ENCODE measurements at regions not wholly inside any gene's neighbourhood (a gene's known extent, or its start where the extent isn't known, plus 50 kb on each side); places are given as distances from the start of the nearest gene placed in this dataset.

DNA sequence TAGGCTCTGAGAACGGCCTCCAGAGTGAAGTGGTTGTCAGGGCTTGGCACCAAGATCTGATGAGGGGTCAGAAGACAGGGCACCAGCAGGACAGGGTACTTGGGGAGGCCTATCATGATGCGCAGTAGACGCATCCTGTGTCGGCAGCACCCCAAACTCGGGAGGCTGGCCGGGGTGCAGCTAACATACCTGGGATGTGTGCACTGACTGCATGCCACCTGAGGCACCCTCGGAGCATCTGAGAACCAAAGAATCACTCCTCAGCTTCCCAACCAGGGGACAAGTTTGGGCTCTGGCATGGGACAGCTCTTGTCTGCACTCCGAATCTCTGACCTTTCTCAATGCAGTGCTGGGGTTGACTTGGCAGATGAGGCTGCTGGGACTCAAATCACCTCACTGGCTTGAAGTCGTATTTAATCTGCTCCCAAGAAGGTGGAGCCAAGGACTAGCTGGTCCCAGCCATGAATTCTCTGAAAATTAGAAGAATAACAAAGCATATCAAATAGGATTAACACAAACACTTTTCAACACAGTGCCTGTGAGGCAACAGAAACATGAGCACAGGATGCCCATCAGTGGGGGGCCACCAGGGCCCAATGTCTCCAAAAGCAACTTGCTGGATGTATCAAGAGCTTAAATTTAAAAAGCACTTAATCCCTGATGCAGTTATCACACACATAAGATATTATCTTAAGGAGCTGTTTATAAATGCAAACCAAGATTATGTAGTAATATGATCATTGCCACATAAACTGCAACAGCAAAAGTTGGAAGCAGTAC, 348.8 kb downstream of the PREX1 start:
- no peaks in the 10 kb centered on the region for H3F3A ChIP-seq (ENCODE audit: low read depth)
- no peak overlapping the region for H3K4me2 ChIP-seq (ENCODE audit: low read depth, low read length, poor library complexity, severe bottlenecking)
- no peak for TF ChIP-seq EZH2phosphoT487 (IDR thresholded peaks at IDR 0.05; ENCODE audit: borderline replicate concordance)
- TF ChIP-seq, protein P1, sequence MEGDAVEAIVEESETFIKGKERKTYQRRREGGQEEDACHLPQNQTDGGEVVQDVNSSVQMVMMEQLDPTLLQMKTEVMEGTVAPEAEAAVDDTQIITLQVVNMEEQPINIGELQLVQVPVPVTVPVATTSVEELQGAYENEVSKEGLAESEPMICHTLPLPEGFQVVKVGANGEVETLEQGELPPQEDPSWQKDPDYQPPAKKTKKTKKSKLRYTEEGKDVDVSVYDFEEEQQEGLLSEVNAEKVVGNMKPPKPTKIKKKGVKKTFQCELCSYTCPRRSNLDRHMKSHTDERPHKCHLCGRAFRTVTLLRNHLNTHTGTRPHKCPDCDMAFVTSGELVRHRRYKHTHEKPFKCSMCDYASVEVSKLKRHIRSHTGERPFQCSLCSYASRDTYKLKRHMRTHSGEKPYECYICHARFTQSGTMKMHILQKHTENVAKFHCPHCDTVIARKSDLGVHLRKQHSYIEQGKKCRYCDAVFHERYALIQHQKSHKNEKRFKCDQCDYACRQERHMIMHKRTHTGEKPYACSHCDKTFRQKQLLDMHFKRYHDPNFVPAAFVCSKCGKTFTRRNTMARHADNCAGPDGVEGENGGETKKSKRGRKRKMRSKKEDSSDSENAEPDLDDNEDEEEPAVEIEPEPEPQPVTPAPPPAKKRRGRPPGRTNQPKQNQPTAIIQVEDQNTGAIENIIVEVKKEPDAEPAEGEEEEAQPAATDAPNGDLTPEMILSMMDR (conservative IDR thresholded peaks at IDR 0.05; ENCODE audit: low read length) = no peak
- H3K4me1 ChIP-seq (ENCODE audit: insufficient read depth, low read length, poor library complexity, severe bottlenecking) = no peaks in the 10 kb centered on the region
- no peaks in the 10 kb centered on the region for H3K79me2 ChIP-seq (ENCODE audit: insufficient read depth, low read length)
- no peaks in the 10 kb centered on the region for H3K9me2 ChIP-seq (replicated peaks; ENCODE audit: low read depth, low read length)
- no peaks in the 10 kb centered on the region for H4K20me1 ChIP-seq (ENCODE audit: insufficient read depth, low read length, poor library complexity, severe bottlenecking)
- H3K9ac ChIP-seq (ENCODE audit: low read depth, low read length, poor library complexity, severe bottlenecking) = no peak overlapping the region
- H3K4me3 ChIP-seq (ENCODE audit: low read length, poor library complexity, severe bottlenecking) = no peak overlapping the region
- no peaks in the 10 kb centered on the region for H3K9me3 ChIP-seq (ENCODE audit: insufficient read depth, low read depth, low read length)
- H2AFZ ChIP-seq (ENCODE audit: low read length) = no peak overlapping the region
- no peaks in the 10 kb centered on the region for H3K27me3 ChIP-seq (ENCODE audit: insufficient read depth, low read length, poor library complexity, severe bottlenecking)
- no peaks in the 10 kb centered on the region for H3K36me3 ChIP-seq (ENCODE audit: insufficient read depth, low read length)

GRCh38 chr20:48478370-48478769, 349.4 kb downstream of the PREX1 start:
- H3K4me1 ChIP-seq (ENCODE audit: insufficient read depth, low read length, poor library complexity, severe bottlenecking) = no peaks in the 10 kb centered on the region
- no peaks in the 10 kb centered on the region for H3K36me3 ChIP-seq (ENCODE audit: insufficient read depth, low read length)
- H3F3A ChIP-seq (ENCODE audit: low read depth) = no peaks in the 10 kb centered on the region
- TF ChIP-seq EZH2phosphoT487 (IDR thresholded peaks at IDR 0.05; ENCODE audit: borderline replicate concordance) = no peak
- TF ChIP-seq, protein P1 (conservative IDR thresholded peaks at IDR 0.05; ENCODE audit: low read length) = no peak
- H4K20me1 ChIP-seq (ENCODE audit: insufficient read depth, low read length, poor library complexity, severe bottlenecking) = no peaks in the 10 kb centered on the region
- H3K9me2 ChIP-seq (replicated peaks; ENCODE audit: low read depth, low read length) = no peaks in the 10 kb centered on the region
- no peaks in the 10 kb centered on the region for H3K9me3 ChIP-seq (ENCODE audit: insufficient read depth, low read depth, low read length)
- H2AFZ ChIP-seq (ENCODE audit: low read length) = no peak overlapping the region
- H3K9ac ChIP-seq (ENCODE audit: low read depth, low read length, poor library complexity, severe bottlenecking) = no peak overlapping the region
- H3K79me2 ChIP-seq (ENCODE audit: insufficient read depth, low read length) = no peaks in the 10 kb centered on the region
- H3K4me3 ChIP-seq (ENCODE audit: low read length, poor library complexity, severe bottlenecking) = no peak overlapping the region
- no peaks in the 10 kb centered on the region for H3K27me3 ChIP-seq (ENCODE audit: insufficient read depth, low read length, poor library complexity, severe bottlenecking)
- no peak overlapping the region for H3K4me2 ChIP-seq (ENCODE audit: low read depth, low read length, poor library complexity, severe bottlenecking)

DNA sequence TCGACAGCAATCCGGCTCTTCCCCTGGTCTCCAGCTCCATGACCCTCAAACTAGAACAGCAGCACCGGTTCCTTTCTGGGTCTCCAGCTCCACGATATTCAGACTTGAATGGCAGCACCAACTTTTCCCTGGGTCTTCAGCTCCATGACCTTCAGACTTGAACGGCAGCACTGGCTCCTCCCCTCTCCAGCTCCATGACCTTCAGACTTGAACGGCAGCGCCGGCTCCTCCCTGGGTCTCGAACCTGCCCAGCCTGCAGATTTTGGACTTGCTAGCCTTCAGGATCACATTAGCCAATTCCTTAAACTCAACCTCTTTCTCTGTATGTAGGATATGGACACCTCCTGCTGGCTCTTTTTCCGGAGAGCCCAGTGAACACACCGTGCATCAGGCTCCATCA, 350.9 kb downstream of the PREX1 start:
- no peaks in the 10 kb centered on the region for H3K36me3 ChIP-seq (ENCODE audit: insufficient read depth, low read length)
- H2AFZ ChIP-seq (ENCODE audit: low read length) = no peak overlapping the region
- H3K4me3 ChIP-seq (ENCODE audit: low read length, poor library complexity, severe bottlenecking) = no peak overlapping the region
- H3F3A ChIP-seq (ENCODE audit: low read depth) = no peaks in the 10 kb centered on the region
- no peaks in the 10 kb centered on the region for H3K27me3 ChIP-seq (ENCODE audit: insufficient read depth, low read length, poor library complexity, severe bottlenecking)
- H3K4me1 ChIP-seq (ENCODE audit: insufficient read depth, low read length, poor library complexity, severe bottlenecking) = no peaks in the 10 kb centered on the region
- H3K9ac ChIP-seq (ENCODE audit: low read depth, low read length, poor library complexity, severe bottlenecking) = no peak overlapping the region
- H3K9me3 ChIP-seq (ENCODE audit: insufficient read depth, low read depth, low read length) = no peaks in the 10 kb centered on the region
- TF ChIP-seq EZH2phosphoT487 (IDR thresholded peaks at IDR 0.05; ENCODE audit: borderline replicate concordance) = no peak
- TF ChIP-seq, protein P1 (conservative IDR thresholded peaks at IDR 0.05; ENCODE audit: low read length) = no peak
- H3K9me2 ChIP-seq (replicated peaks; ENCODE audit: low read depth, low read length) = no peaks in the 10 kb centered on the region
- no peaks in the 10 kb centered on the region for H3K79me2 ChIP-seq (ENCODE audit: insufficient read depth, low read length)
- H4K20me1 ChIP-seq (ENCODE audit: insufficient read depth, low read length, poor library complexity, severe bottlenecking) = no peaks in the 10 kb centered on the region
- no peak overlapping the region for H3K4me2 ChIP-seq (ENCODE audit: low read depth, low read length, poor library complexity, severe bottlenecking)
